Right lung (tissue), 2 donors: ENCODE measurements at regions not wholly inside any gene's neighbourhood (a gene's known extent, or its start where the extent isn't known, plus 50 kb on each side); places are given as distances from the start of the nearest gene placed in this dataset.

Experiments used
- DNase-seq, 2 donors: peaks; one replicate each; pipeline ENCODE4 v3.0.0-alpha.2; 2013

GRCh38 chr2:6773694-6774044 is 92.0 kb downstream of the CMPK2 start:
- DNase-seq, result no peak

DNA sequence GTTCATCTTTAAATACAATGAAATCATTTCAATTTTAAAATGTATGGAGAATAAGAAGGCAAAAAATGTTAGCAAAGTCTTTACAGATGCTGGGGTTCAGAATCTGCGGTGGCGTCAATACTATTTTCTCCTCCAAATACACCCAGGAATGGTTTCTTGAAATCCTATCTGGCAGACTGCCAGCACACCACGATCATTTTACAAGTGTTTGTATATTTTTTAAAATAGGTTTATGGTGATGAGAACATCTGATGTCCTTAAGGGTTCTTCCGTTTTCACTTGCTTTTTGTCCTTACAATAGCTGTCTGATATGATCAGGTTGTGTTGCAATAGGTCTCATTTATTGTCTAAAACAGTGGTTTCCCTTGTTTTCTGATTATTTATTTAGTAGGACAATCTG is 89.6 kb downstream of the CMPK2 start:
- DNase-seq, result no peak

- DNase-seq, result no peak
Measured at GRCh38 chr2:6777626-6778025, 88.1 kb downstream of the CMPK2 start.

DNA sequence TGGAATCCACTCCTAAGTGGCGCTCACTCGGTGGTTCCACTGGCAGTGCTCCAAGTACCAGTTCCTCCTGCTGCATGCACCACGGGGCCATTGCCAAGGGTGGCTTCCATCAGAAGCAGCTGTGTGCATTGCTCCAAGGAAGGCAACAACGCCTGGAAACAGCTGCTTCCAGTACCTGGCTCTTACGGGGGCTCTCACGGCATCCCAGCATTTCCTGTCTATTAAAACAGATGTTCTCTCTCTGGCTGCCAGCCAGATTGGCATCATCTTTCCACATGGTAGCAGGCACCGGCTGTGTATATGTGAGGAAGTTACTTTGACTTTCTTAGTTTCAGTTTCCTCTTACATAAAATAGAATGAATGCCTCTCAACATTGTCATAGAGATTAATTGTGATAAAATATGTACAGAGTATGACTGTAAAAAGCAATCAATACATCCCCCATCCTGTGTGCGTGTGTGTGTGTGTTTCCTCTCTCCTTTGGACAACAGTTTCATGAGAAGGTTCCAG is 84.9 kb downstream of the CMPK2 start:
- peak; percentile 56 for DNase-seq

DNA sequence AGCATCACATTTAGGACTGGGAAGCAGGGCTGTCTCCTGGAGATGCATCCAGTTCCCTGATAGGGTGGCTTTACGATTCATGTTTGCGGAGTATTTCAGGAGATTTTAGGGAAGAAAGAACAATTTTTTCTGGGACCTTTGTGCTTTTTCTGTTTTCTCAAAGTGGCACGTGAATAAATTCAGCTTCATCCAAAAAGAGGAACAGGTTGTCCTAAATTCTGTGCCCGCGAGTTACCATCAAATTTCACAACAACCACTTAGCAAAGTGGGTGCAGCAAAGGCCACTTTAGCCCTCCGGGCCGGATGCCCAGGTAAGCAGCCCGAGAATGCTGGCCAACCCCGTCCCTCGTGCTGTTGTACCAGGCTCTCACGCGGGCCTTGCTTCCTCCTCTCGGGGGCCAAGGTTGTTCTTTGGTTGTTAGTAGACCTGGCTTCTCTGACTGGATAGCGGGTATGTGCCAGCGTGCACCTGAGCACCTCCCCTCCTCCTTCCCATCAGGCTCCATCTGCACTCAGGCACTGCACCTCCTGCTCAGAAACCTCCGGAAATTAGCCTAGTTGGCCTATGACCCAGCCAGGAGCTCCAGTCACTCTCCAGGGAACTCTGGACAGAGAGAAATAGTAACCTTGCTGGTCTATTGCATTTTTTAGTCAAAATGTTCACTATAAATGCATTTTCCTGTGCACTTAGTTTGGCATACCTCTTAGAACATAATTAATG is 83.0 kb downstream of the CMPK2 start:
- DNase-seq, result no peak

DNA sequence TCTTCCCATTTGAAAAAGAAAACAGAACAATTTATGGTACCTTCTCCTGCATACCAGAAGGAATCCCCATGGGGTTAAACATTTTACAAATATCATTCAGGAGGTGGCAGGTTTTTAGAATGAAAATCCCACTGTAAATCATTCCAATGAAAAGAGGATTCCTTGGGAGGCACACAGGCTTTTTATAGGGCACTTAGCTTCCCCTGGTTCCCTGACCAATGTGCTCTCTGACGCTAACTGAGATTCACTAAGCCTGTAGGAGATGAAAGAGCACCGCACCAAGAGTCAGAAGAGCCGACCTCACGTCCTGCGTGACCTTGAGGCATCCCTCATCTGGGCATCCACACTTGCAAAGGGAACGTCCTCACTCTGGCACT is 82.5 kb downstream of the CMPK2 start:
- DNase-seq, result no peak

GRCh38 chr2:6784291-6784690 is 81.4 kb downstream of the CMPK2 start:
- DNase-seq, result no peak

GRCh38 chr2:6785493-6785892 is 80.2 kb downstream of the CMPK2 start:
- DNase-seq, result no peak

DNA sequence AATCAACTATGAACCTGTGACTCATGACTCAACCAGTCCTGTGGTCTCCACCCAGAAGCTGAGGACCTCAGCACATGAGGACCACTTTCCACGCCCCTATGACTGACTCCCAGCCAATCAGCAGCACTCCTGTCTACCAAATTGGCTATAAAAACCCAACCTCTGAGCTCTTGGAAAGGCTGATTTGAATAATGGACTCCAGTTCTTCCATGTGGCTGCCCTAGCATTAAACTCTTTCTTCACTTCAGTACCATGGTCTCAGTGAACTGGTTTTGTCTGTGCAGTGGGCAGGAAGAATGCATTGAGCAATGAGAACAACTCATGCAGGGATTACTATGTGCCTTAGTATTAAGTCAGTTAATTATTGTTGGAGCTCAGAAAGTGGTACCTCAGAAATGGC is 78.3 kb downstream of the CMPK2 start:
- no peak for DNase-seq

GRCh38 chr2:6788614-6789013 is 77.1 kb downstream of the CMPK2 start:
- no peak for DNase-seq

- DNase-seq, result no peak
Measured at GRCh38 chr2:6789559-6790138, 76.1 kb downstream of the CMPK2 start.

DNA sequence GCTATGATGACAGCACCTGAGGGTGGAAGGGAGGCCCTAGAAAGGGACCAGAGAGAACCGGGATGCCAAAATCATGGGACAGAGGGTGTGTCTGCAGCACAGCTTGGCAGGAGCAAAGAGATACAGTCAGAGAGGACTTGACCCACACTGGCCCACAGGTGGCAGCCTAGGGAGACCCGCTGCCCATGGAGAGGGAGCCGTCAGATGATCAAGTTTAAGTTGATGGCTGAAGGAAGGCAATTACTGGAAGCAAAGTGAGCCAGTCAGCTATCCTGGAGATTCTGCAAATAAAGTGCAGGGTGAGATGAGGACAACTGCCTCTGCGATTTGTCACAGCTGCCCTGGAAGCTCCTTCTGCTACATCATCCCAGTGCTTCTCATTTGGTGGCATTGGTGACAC is 74.0 kb downstream of the CMPK2 start:
- DNase-seq, result no peak

DNA sequence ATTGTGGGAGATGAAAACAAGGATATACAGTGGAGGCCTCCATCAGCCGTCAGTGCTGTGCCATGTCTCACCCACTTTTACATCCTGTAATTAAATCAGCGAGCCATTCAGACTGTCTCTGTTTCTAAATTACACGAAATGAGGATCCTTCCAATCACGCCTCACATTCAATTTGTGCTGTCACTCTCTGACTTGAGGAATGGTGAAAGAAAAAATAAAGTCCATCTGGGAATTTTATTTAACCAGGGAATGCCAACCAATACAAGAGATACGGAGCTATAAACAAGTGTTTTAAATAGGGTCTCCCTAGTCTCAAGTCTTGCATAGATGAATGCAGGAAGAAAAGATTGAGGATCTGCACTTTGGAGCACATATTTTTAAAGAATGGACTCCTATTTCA is 72.8 kb downstream of the CMPK2 start:
- no peak for DNase-seq

DNA sequence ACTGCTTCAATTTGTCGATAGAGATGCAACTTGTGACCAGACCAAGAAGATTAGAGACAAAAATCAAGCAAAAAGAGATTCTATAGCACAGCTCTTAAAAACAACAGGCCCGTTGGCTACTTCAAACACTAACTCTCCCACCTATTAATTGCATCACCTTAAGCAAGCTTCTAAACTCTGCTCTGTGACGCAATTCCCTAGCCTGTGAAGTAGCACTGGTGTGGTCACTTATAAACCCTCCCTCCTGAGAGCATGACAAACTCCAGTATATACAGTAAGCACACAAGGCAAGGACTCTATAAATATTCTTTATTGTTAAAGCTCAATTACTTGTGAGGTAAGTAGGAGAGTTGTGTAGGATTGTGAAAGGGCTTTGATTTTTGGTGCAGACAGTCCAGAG is 72.3 kb downstream of the CMPK2 start:
- no peak for DNase-seq

- no peak for DNase-seq
Measured at GRCh38 chr2:6793913-6794312, 71.8 kb downstream of the CMPK2 start.

GRCh38 chr2:6794448-6794847 is 71.3 kb downstream of the CMPK2 start:
- DNase-seq, result no peak
